ENCODE measurements at regions not wholly inside any gene's neighbourhood (a gene's known extent, or its start where the extent isn't known, plus 50 kb on each side); places are given as distances from the start of the nearest gene placed in this dataset.

GRCh38 chr6:14888575-14889000 lies 357.3 kb upstream of the JARID2 start:
- TF ChIP-seq, protein P1, sequence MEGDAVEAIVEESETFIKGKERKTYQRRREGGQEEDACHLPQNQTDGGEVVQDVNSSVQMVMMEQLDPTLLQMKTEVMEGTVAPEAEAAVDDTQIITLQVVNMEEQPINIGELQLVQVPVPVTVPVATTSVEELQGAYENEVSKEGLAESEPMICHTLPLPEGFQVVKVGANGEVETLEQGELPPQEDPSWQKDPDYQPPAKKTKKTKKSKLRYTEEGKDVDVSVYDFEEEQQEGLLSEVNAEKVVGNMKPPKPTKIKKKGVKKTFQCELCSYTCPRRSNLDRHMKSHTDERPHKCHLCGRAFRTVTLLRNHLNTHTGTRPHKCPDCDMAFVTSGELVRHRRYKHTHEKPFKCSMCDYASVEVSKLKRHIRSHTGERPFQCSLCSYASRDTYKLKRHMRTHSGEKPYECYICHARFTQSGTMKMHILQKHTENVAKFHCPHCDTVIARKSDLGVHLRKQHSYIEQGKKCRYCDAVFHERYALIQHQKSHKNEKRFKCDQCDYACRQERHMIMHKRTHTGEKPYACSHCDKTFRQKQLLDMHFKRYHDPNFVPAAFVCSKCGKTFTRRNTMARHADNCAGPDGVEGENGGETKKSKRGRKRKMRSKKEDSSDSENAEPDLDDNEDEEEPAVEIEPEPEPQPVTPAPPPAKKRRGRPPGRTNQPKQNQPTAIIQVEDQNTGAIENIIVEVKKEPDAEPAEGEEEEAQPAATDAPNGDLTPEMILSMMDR (IDR thresholded peaks at IDR 0.05), result no peak

DNA sequence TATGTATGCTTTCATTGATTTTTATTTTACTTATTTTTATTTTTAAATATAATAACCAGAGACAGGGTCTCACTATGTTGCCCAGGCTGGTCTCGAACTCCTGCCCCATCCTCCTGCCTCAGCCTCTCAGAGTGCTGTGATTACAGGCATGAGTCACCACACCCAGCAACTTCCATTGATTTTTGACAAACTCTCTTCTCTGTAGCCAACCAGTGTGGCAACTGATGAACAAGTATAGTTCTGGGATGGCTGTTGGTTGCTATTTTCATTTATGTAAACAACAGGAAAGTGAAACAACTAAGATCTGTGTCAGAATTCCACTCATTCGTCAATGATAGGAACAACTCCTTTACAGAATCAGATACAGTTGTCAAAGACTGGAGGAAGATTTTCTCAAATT lies 356.7 kb upstream of the JARID2 start:
- TF ChIP-seq, protein P1 (IDR thresholded peaks at IDR 0.05), result no peak

- TF ChIP-seq, protein P1 (IDR thresholded peaks at IDR 0.05), result no peak
Observed at GRCh38 chr6:14889611-14890593, 356.0 kb upstream of the JARID2 start.

GRCh38 chr6:14894105-14894504 lies 351.8 kb upstream of the JARID2 start:
- TF ChIP-seq, protein P1 (IDR thresholded peaks at IDR 0.05), result no peak

- TF ChIP-seq, protein P1 (IDR thresholded peaks at IDR 0.05), result no peak
Observed at GRCh38 chr6:14896475-14896874, 349.4 kb upstream of the JARID2 start.

DNA sequence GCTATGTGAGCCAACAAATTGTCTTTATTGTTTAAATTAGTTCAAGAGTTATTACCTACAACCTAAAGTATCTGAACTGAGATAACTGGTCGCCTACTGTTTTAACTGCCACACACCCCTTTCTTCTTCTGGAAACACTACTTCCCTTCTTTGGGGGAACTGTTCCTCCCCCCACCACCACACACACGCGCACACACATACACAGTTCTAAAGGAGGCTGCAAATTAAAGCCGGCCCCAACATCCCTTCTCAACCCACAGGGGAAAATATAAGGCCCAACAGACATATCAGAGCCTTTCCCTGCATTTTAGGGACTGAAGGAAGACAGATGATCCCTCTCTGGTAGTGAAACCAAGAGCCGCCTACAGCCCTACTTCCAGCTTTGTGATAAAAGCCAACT lies 348.0 kb upstream of the JARID2 start:
- TF ChIP-seq, protein P1 (IDR thresholded peaks at IDR 0.05), result no peak

GRCh38 chr6:14900919-14901318 lies 344.9 kb upstream of the JARID2 start:
- TF ChIP-seq, protein P1 (IDR thresholded peaks at IDR 0.05), result no peak
